ENCODE measurements at regions not wholly inside any gene's neighbourhood (a gene's known extent, or its start where the extent isn't known, plus 50 kb on each side); places are given as distances from the start of the nearest gene placed in this dataset.
"Not testable (repeated sequence)": the region's sequence is repeated elsewhere in the genome, so short reads cannot be mapped to it uniquely, and the experiment has no call there.

DNA sequence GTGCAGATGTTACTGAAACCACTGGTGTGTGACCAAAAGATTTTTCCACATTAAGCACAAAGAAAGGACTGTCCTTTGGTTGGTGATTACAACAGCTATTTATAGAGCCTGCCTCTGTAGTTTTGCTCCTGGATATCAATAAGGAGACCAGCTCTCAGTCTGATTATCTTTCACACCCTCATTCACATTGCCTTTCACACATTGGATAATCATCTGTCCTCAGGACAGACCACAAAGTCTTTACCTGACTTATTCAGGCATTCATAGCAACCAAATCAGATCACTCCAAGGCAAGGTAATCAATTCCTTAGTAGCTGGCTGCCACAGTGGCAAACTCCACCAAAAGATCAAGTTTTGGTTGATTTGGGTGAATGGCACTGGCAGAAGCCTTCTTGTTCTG, 59.6 kb upstream of the CPSF6 start:
- DNase-seq (ENCODE audit: low read depth in 2 of 3, low spot score in 2 of 3) = no peak

GRCh38 chr12:69187572-69187971, 51.8 kb upstream of the CPSF6 start:
- not testable (repeated sequence) for DNase-seq (ENCODE audit: low read depth in 2 of 3, low spot score in 2 of 3)

DNA sequence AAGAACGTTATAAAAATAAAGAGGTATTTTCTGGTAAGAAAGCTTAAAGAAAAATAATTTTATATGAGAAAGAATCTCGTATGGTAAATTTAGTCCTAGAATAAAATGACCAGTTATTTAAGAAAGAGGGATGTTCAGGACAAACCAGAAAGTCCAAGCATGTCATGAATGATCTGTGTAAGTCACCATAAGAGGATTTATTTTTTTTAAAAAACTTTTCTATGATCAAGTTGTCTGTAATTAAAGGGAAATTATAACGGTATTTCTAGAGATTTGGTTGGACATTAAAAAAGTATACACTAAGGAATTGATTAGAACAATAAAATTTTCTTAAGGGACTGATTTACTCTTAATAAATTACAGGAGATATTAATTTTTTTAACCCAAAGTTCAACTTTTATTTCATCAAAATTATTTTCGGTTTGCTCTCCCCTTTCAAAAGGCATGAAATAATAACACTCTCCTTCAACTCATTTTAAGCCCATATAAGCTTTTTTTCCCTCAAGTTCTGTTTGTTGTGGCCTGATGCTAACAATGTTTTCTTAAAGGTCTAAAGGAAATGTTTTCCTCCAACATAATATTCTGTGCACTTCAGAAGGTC, 49.9 kb upstream of the CPSF6 start:
- no peak for DNase-seq (ENCODE audit: low read depth in 2 of 3, low spot score in 2 of 3)

Measured in activated CD8-positive, alpha-beta memory T cell treated with anti-CD3 and anti-CD28 coated beads for 48 hours (primary cell).